Osteocyte (in vitro differentiated cells): ENCODE measurements at regions not wholly inside any gene's neighbourhood (a gene's known extent, or its start where the extent isn't known, plus 50 kb on each side); places are given as distances from the start of the nearest gene placed in this dataset.

Source experiments
- DNase-seq: peaks from one replicate; pipeline ENCODE4 v3.0.0; 2021; ENCODE audit warnings: mixed read lengths; ENCODE audit not compliant: unreplicated experiment; ENCODE audit errors: extremely low spot score
- H3K27ac Mint-ChIP-seq: one replicate; pipeline ENCODE4 v1.8.0; 2021; ENCODE audit warnings: mild to moderate bottlenecking, mixed read lengths; ENCODE audit not compliant: unreplicated experiment
- H3K27me3 Mint-ChIP-seq: one replicate; pipeline ENCODE4 v1.8.0; 2021; ENCODE audit warnings: mixed read lengths; ENCODE audit not compliant: unreplicated experiment
- H3K36me3 Mint-ChIP-seq: one replicate; pipeline ENCODE4 v1.8.0; 2021; ENCODE audit warnings: mixed read lengths; ENCODE audit not compliant: unreplicated experiment
- H3K4me1 Mint-ChIP-seq: one replicate; pipeline ENCODE4 v1.8.0; 2021; ENCODE audit warnings: mixed read lengths; ENCODE audit not compliant: unreplicated experiment
- H3K4me3 Mint-ChIP-seq: one replicate; pipeline ENCODE4 v1.8.0; 2021; ENCODE audit warnings: mild to moderate bottlenecking, moderate library complexity, mixed read lengths; ENCODE audit not compliant: unreplicated experiment
- H3K9me3 Mint-ChIP-seq: one replicate; pipeline ENCODE4 v1.8.0; 2021; ENCODE audit warnings: mixed read lengths; ENCODE audit not compliant: unreplicated experiment
- CTCF ChIP-seq: fragments of 200-600 bp; sonication (generic); IDR thresholded peaks from 2 replicates; pipeline ENCODE4 v1.5.0; 2021; ENCODE audit warnings: antibody characterized with exemption, mild to moderate bottlenecking, moderate library complexity

GRCh38 chr12:41967668-41968500 is 176.8 kb downstream of the GXYLT1 start:
- no peak overlapping the region for H3K4me3 Mint-ChIP-seq
- no peak for TF ChIP-seq CTCF
- H3K9me3 Mint-ChIP-seq: no peaks in the 10 kb centered on the region
- no peaks in the 10 kb centered on the region for H3K27me3 Mint-ChIP-seq
- H3K27ac Mint-ChIP-seq: no peak overlapping the region
- peaks cover 4% of the 10 kb centered on the region for H3K4me1 Mint-ChIP-seq
- no peak for DNase-seq
- no peaks in the 10 kb centered on the region for H3K36me3 Mint-ChIP-seq

- H3K27ac Mint-ChIP-seq: no peak overlapping the region
- no peaks in the 10 kb centered on the region for H3K27me3 Mint-ChIP-seq
- no peaks in the 10 kb centered on the region for H3K9me3 Mint-ChIP-seq
- no peak for DNase-seq
- H3K36me3 Mint-ChIP-seq: no peaks in the 10 kb centered on the region
- H3K4me1 Mint-ChIP-seq: peaks cover 4% of the 10 kb centered on the region
- H3K4me3 Mint-ChIP-seq: no peak overlapping the region
- TF ChIP-seq CTCF: no peak
These were observed 177.8 kb downstream of the GXYLT1 start for GRCh38 chr12:41966916-41967315.

GRCh38 chr12:41966001-41966400 is 178.7 kb downstream of the GXYLT1 start:
- Mint-ChIP-seq H3K4me1 (peaks cover 4% of the 10 kb centered on the region), H3K27ac (no peak overlapping the region), H3K36me3 (no peaks in the 10 kb centered on the region), H3K27me3 (no peaks in the 10 kb centered on the region), H3K4me3 (no peak overlapping the region), H3K9me3 (no peaks in the 10 kb centered on the region)
- no peak for TF ChIP-seq CTCF
- DNase-seq: no peak

GRCh38 chr12:41963398-41963797 is 181.3 kb downstream of the GXYLT1 start:
- H3K9me3 Mint-ChIP-seq: no peaks in the 10 kb centered on the region
- peaks cover 4% of the 10 kb centered on the region for H3K4me1 Mint-ChIP-seq
- H3K27ac Mint-ChIP-seq: no peak overlapping the region
- TF ChIP-seq CTCF: no peak
- H3K4me3 Mint-ChIP-seq: no peak overlapping the region
- no peaks in the 10 kb centered on the region for H3K36me3 Mint-ChIP-seq
- no peak for DNase-seq
- H3K27me3 Mint-ChIP-seq: no peaks in the 10 kb centered on the region

GRCh38 chr12:41962171-41962572 is 182.5 kb downstream of the GXYLT1 start:
- no peaks in the 10 kb centered on the region for H3K27me3 Mint-ChIP-seq

More at GRCh38 chr12:41962171-41962572, 182.5 kb downstream of the GXYLT1 start:
- TF ChIP-seq CTCF: no peak
- no peaks in the 10 kb centered on the region for H3K36me3 Mint-ChIP-seq
- no peaks in the 10 kb centered on the region for H3K4me1 Mint-ChIP-seq
- no peak for DNase-seq
- no peak overlapping the region for H3K27ac Mint-ChIP-seq
- H3K4me3 Mint-ChIP-seq: no peak overlapping the region
- H3K9me3 Mint-ChIP-seq: no peaks in the 10 kb centered on the region
